ENCODE measurements at regions not wholly inside any gene's neighbourhood (a gene's known extent, or its start where the extent isn't known, plus 50 kb on each side); places are given as distances from the start of the nearest gene placed in this dataset.
A peak's percentile ranks its signal among the peaks of the same experiment; 100 is the strongest.

DNA sequence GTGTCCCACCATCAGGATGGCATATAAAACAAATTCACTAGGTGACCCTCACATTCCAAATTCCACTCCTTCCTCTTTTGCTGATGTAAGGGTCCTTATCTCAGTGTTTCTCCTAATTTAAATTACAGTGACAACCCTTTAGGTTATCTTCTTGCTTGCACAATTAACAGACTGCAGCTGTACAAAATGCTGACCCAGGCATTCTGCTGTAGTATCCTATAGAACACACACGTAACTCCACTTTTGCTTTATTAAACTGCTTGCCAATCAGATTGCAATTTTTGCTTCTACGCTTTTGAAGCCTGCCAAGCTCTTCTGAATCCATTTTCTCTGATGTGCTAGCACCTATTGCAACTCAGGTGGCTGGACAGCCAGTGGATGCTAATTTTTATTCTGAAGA, 950.3 kb downstream of the TFAP2A start:
- no peak overlapping the region for H3K27ac ChIP-seq (ENCODE audit: low read length)
- H3K4me1 ChIP-seq (ENCODE audit: control insufficient read depth, low read depth, low read length), result no peaks in the 10 kb centered on the region
- no peaks in the 10 kb centered on the region for H3K27me3 ChIP-seq (ENCODE audit: control insufficient read depth, insufficient read depth, low read length)
- H3K36me3 ChIP-seq (ENCODE audit: control insufficient read depth, low read depth, low read length), result no peaks in the 10 kb centered on the region
- H3K9me3 ChIP-seq (ENCODE audit: control insufficient read depth, low read depth, low read length), result no peaks in the 10 kb centered on the region
- no peak overlapping the region for H3K9ac ChIP-seq (ENCODE audit: low read length)
- no peak overlapping the region for H3K4me3 ChIP-seq (ENCODE audit: low read length)

DNA sequence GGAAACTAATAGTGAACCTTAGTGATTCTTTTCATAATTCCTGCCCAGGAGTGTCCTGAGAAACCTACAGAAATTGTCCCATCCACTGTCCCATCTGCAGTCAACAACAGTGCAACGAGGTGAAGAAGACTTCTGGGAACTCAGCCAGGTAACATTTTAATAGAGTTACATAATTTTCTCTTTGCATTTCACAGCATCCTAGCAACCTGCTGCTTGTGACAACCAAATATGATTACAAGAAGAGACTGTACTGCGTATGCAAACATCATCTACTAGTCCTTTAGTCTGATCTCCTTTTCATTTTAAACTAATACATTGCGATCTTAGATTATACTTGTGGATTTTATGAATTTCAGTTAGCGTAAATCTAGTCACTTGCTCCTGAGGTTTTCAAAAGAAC, 951.6 kb downstream of the TFAP2A start:
- no peaks in the 10 kb centered on the region for H3K27me3 ChIP-seq (ENCODE audit: control insufficient read depth, insufficient read depth, low read length)
- no peaks in the 10 kb centered on the region for H3K36me3 ChIP-seq (ENCODE audit: control insufficient read depth, low read depth, low read length)
- no peak overlapping the region for H3K4me3 ChIP-seq (ENCODE audit: low read length)
- no peak overlapping the region for H3K27ac ChIP-seq (ENCODE audit: low read length)
- no peaks in the 10 kb centered on the region for H3K9me3 ChIP-seq (ENCODE audit: control insufficient read depth, low read depth, low read length)
- no peak overlapping the region for H3K9ac ChIP-seq (ENCODE audit: low read length)
- H3K4me1 ChIP-seq (ENCODE audit: control insufficient read depth, low read depth, low read length), result peaks cover 7% of the 10 kb centered on the region

DNA sequence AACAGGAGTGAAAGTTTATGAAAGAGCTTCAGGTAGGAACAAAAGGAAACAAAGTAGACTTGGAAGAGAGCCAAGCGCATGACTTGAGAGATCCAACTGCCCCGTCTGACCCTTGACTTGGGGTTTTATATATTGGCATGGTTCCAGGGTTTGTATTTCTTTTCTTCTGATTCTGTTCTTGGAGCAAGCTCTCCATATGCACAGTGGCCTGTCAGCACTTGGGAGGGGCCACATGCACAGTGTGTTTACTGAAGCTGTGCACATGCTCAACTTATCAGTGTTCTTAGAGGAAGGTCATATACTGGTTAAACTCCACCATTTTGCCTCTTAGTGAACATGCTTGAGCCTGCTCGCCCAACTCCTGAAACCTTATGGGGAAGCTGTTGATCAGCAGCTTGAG, 953.7 kb downstream of the TFAP2A start:
- no peak overlapping the region for H3K27ac ChIP-seq (ENCODE audit: low read length)
- no peaks in the 10 kb centered on the region for H3K36me3 ChIP-seq (ENCODE audit: control insufficient read depth, low read depth, low read length)
- H3K27me3 ChIP-seq (ENCODE audit: control insufficient read depth, insufficient read depth, low read length), result no peaks in the 10 kb centered on the region
- H3K4me1 ChIP-seq (ENCODE audit: control insufficient read depth, low read depth, low read length), result peaks cover 28% of the 10 kb centered on the region
- H3K4me3 ChIP-seq (ENCODE audit: low read length), result no peak overlapping the region
- no peaks in the 10 kb centered on the region for H3K9me3 ChIP-seq (ENCODE audit: control insufficient read depth, low read depth, low read length)
- no peak overlapping the region for H3K9ac ChIP-seq (ENCODE audit: low read length)

DNA sequence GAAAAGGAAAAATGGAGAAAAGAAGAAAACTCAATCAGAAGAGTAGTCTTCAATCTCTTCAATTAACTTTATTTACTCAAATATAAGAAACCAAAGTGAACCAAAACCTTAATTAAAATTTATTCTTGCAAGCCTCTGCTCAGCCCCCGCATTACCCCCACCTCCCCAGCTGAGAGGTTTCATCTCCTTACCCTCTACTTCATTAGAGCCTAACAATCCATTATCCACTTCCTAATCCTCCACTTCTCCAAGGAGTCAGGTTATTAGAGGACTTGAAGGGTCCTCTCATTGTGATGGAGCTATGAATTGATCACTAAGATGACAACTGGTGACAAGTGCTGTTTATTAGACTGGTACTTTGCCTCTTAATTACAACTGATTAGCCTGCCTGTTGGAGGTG, 956.5 kb downstream of the TFAP2A start:
- no peaks in the 10 kb centered on the region for H3K9me3 ChIP-seq (ENCODE audit: control insufficient read depth, low read depth, low read length)
- H3K4me3 ChIP-seq (ENCODE audit: low read length), result no peak overlapping the region
- no peaks in the 10 kb centered on the region for H3K36me3 ChIP-seq (ENCODE audit: control insufficient read depth, low read depth, low read length)
- H3K4me1 ChIP-seq (ENCODE audit: control insufficient read depth, low read depth, low read length), result peaks cover 44% of the 10 kb centered on the region
- H3K27ac ChIP-seq (ENCODE audit: low read length), result no peak overlapping the region
- H3K9ac ChIP-seq (ENCODE audit: low read length), result no peak overlapping the region
- no peaks in the 10 kb centered on the region for H3K27me3 ChIP-seq (ENCODE audit: control insufficient read depth, insufficient read depth, low read length)

DNA sequence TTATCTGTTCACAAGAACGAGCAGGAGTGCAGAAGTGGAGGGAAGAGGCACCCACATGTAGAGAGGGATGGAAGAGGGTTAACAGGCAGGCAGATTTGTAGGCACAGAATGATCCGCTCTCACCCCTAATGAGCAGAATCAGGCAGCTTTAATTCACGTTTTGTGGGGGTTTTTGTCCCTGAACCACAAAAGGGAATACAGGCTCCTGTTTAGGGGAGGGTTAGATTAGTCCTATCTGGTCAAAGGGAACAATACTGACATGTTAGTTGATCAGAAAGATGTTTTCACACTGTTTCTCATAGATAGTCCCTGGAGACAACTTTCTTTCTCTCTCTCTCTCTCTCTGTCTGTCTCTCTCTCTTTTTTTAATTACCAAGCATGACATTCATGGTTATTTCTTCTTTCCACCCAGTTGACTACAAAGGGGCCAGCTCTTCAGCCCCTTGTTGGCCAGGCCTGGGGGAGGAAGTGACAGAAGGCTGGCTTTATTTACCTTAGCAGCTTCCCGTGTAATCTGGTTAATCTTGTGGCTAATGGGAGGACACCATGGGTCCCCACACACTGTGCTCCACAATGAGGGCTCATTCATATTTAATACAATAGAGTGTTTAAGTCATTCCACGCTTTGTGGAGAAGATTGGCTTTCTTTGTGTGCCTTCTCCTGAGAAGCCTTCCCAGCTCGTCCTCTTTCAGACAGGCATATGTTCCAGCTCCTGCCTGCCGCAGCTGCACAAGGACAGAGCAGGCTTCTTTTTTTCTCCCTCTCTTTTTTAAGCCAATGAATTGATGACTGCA, 958.8 kb downstream of the TFAP2A start:
- Histone ChIP-seq H3K9ac (ENCODE audit: low read length) (peak overlapping the region; percentile 8), H3K4me1 (ENCODE audit: control insufficient read depth, low read depth, low read length) (peaks cover 44% of the 10 kb centered on the region), H3K4me3 (ENCODE audit: low read length) (peak overlapping the region; percentile 8), H3K27me3 (ENCODE audit: control insufficient read depth, insufficient read depth, low read length) (no peaks in the 10 kb centered on the region), H3K9me3 (ENCODE audit: control insufficient read depth, low read depth, low read length) (peaks cover 2% of the 10 kb centered on the region), H3K36me3 (ENCODE audit: control insufficient read depth, low read depth, low read length) (no peaks in the 10 kb centered on the region), H3K27ac (ENCODE audit: low read length) (peak overlapping the region; percentile 29)

DNA sequence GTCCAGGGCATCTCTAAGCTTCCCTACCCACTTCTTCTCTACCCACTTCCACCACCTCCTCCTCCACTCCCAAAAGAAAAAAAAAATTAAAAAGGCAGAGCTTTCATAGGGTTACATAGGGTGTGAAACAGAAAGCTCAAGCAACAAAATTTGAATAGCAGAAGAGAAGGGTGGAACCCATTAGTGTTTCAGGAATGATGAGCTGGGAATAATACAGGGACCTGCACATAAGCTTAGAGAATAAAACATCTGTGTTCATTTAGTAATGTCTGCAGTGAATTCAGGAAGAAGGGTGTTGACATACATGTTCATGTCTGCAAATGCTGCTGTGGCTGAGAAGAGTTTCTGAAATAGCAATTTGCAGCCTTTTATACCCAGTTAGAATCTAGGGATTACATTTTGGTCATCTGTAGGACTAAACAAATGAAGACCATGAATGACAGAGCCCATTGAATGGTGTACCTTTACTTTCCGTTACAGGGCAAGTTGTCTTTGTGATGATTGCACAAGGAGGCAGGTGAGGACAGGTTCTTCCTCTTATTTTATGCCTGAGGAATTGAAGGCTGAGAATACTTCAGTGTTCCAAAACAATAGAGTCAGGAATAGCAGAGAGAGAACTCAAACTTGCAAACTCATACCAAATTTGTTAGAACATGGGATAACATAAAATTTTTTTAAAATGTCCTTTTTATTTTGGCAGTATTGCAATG, 975.1 kb downstream of the TFAP2A start:
- Histone ChIP-seq H3K4me3 (ENCODE audit: low read length) (no peak overlapping the region), H3K4me1 (ENCODE audit: control insufficient read depth, low read depth, low read length) (no peaks in the 10 kb centered on the region), H3K27me3 (ENCODE audit: control insufficient read depth, insufficient read depth, low read length) (no peaks in the 10 kb centered on the region), H3K9ac (ENCODE audit: low read length) (no peak overlapping the region), H3K36me3 (ENCODE audit: control insufficient read depth, low read depth, low read length) (no peaks in the 10 kb centered on the region), H3K27ac (ENCODE audit: low read length) (no peak overlapping the region), H3K9me3 (ENCODE audit: control insufficient read depth, low read depth, low read length) (no peaks in the 10 kb centered on the region)

DNA sequence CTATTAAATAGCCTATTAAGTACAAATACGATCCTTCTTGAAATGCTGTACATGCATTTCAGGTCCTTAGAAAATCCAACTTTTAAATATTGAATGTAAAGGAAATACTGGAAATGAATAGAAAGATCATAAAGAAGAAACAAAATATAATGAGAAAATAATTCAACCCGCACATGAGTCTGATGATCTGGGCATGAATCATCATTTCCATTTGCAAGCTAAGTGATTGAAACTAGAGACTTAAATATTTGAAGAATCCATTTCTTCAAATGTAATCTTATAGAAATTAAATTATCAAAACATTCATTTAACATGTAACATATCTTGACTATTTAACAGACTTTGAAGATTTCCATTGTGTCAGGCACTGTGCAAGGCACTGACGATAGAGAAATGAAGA, 977.0 kb downstream of the TFAP2A start:
- Histone ChIP-seq H3K4me1 (ENCODE audit: control insufficient read depth, low read depth, low read length) (no peaks in the 10 kb centered on the region), H3K9me3 (ENCODE audit: control insufficient read depth, low read depth, low read length) (no peaks in the 10 kb centered on the region), H3K36me3 (ENCODE audit: control insufficient read depth, low read depth, low read length) (no peaks in the 10 kb centered on the region), H3K27ac (ENCODE audit: low read length) (no peak overlapping the region), H3K9ac (ENCODE audit: low read length) (no peak overlapping the region), H3K4me3 (ENCODE audit: low read length) (no peak overlapping the region), H3K27me3 (ENCODE audit: control insufficient read depth, insufficient read depth, low read length) (no peaks in the 10 kb centered on the region)

GRCh38 chr6:9435281-9435680, 979.6 kb downstream of the TFAP2A start:
- Histone ChIP-seq H3K9ac (ENCODE audit: low read length) (no peak overlapping the region), H3K9me3 (ENCODE audit: control insufficient read depth, low read depth, low read length) (no peaks in the 10 kb centered on the region), H3K27me3 (ENCODE audit: control insufficient read depth, insufficient read depth, low read length) (no peaks in the 10 kb centered on the region), H3K4me1 (ENCODE audit: control insufficient read depth, low read depth, low read length) (no peaks in the 10 kb centered on the region), H3K36me3 (ENCODE audit: control insufficient read depth, low read depth, low read length) (no peaks in the 10 kb centered on the region), H3K27ac (ENCODE audit: low read length) (no peak overlapping the region), H3K4me3 (ENCODE audit: low read length) (no peak overlapping the region)

GRCh38 chr6:9431945-9432344, 982.9 kb downstream of the TFAP2A start:
- no peak overlapping the region for H3K27ac ChIP-seq (ENCODE audit: low read length)
- no peaks in the 10 kb centered on the region for H3K9me3 ChIP-seq (ENCODE audit: control insufficient read depth, low read depth, low read length)
- H3K4me1 ChIP-seq (ENCODE audit: control insufficient read depth, low read depth, low read length), result no peaks in the 10 kb centered on the region

DNA sequence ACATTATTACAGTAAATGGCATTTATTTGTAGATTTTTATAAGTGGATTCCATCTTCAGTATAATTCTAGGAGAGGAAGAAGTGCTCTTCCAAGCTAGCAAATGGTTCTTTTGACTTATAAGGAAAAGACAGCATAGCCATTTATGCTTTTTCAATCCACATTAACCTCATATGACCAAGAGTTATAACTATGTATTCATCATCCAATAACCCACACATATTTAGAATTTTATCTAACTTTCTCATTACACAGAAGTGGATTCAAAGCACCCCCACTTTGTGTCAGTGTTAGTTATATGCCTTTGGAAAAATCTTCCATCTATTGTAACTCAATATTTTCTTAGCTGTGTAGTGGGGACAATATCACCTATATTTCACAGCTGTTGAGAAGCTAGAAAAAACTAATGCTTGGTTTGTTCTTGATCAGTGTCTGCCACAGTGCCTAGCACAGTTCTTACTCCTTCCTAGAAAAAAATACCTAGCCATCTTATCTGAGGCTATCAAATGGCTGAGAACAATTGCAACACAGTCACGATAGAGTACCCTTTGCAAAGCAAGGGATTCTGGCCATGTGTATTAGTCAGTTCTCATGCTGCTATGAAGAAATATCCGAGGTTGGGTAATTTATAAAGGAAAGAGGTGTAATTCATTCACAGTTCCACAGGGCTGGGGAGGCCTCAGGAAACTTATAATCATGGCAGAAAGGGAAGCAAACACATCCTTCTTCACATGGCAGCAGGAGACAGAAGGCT, 986.3 kb downstream of the TFAP2A start:
- Histone ChIP-seq H3K27me3 (ENCODE audit: control insufficient read depth, insufficient read depth, low read length) (no peaks in the 10 kb centered on the region), H3K9ac (ENCODE audit: low read length) (no peak overlapping the region), H3K4me1 (ENCODE audit: control insufficient read depth, low read depth, low read length) (peaks cover 6% of the 10 kb centered on the region), H3K9me3 (ENCODE audit: control insufficient read depth, low read depth, low read length) (no peaks in the 10 kb centered on the region), H3K27ac (ENCODE audit: low read length) (no peak overlapping the region), H3K36me3 (ENCODE audit: control insufficient read depth, low read depth, low read length) (no peaks in the 10 kb centered on the region), H3K4me3 (ENCODE audit: low read length) (no peak overlapping the region)

More at GRCh38 chr6:9431945-9432344, 982.9 kb downstream of the TFAP2A start:
- H3K9ac ChIP-seq (ENCODE audit: low read length), result no peak overlapping the region
- no peaks in the 10 kb centered on the region for H3K27me3 ChIP-seq (ENCODE audit: control insufficient read depth, insufficient read depth, low read length)
- H3K4me3 ChIP-seq (ENCODE audit: low read length), result no peak overlapping the region
- H3K36me3 ChIP-seq (ENCODE audit: control insufficient read depth, low read depth, low read length), result no peaks in the 10 kb centered on the region

DNA sequence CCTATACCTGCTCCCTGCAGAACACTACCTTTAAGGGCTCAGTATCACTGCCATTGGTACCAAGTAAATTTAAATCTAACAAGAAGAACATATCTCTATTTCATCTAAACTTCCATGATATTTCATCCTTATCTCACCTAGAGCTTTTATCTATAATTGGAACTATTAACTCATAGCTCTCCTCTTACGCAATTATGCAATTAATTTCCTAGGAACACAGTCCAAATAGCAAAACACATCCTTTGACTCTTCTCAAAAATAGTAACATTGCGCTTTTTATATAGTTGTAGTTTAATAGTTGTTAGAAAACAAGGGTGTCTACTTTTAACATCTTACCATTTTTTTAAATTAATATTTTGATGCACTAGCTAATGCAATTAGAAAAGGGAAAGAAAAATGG, 986.8 kb upstream of the SLC35B3 start:
- Histone ChIP-seq H3K4me1 (ENCODE audit: control insufficient read depth, low read depth, low read length) (peaks cover 8% of the 10 kb centered on the region), H3K9me3 (ENCODE audit: control insufficient read depth, low read depth, low read length) (no peaks in the 10 kb centered on the region), H3K4me3 (ENCODE audit: low read length) (no peak overlapping the region), H3K9ac (ENCODE audit: low read length) (no peak overlapping the region), H3K27me3 (ENCODE audit: control insufficient read depth, insufficient read depth, low read length) (no peaks in the 10 kb centered on the region), H3K27ac (ENCODE audit: low read length) (no peak overlapping the region), H3K36me3 (ENCODE audit: control insufficient read depth, low read depth, low read length) (no peaks in the 10 kb centered on the region)

Data from iPS-18a (cell line).